Erythroblast (primary cell): ENCODE measurements at regions not wholly inside any gene's neighbourhood (a gene's known extent, or its start where the extent isn't known, plus 50 kb on each side); places are given as distances from the start of the nearest gene placed in this dataset.

Experiments
- GATA1 ChIP-seq: IDR thresholded peaks from 2 replicates; pipeline ENCODE4 v1.6.1; 2011; ENCODE audit warnings: low read depth, mild to moderate bottlenecking, control low read depth, low read length, moderate library complexity
- POLR2A ChIP-seq: IDR thresholded peaks from 2 replicates; pipeline ENCODE4 v1.6.1; 2011; ENCODE audit warnings: mild to moderate bottlenecking, low read length

DNA sequence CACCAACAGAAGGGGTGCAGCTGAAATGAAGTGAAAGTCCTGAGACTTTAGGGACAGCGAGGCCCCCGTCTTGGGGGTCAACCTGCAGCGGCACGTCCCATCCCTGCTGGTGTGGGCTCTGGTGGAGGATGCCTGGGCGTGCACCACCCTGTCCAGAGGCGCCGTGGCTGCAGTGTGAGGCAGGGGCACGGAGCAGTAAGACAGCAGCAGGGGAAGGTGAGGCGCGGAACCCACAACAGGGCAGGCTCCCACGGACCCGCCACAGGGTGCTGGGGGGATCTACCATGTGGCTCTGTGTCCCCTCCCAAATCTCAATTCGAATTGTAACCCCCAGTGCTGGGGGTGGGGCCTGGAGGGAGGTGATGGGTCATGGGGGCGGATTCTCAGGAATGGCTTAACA lies 158.6 kb downstream of the SHANK2 start:
- TF ChIP-seq POLR2A (no peak), GATA1 (no peak)
